ENCODE measurements at regions not wholly inside any gene's neighbourhood (a gene's known extent, or its start where the extent isn't known, plus 50 kb on each side); places are given as distances from the start of the nearest gene placed in this dataset.

DNA sequence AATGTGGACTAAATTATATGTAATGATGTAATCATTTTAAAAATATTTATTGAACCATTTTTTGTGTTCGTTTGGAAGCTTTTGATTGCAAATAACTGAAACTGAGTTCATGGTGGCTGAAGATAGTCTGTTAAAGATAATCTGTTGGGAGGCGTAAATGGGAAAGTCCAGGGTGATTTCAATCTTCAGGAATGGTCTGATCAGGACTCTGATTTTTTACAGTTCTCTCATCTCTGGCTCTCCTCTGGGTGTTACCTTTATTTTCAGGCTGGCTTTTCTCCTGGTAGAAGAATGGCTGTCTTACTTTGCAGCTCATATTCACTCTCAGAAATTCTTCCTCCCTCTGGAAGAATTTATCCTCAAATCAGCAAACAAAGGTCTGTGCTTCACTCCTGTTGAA, 199.0 kb upstream of the LEF1 start:
- Mint-ChIP-seq H3K27me3 (ENCODE audit: unreplicated experiment) (peaks cover 4% of the 10 kb centered on the region), H3K4me1 (ENCODE audit: low read depth, unreplicated experiment) (peaks cover 10% of the 10 kb centered on the region), H3K27ac (ENCODE audit: unreplicated experiment) (no peak overlapping the region), H3K36me3 (ENCODE audit: unreplicated experiment) (no peaks in the 10 kb centered on the region), H3K4me3 (ENCODE audit: unreplicated experiment) (no peak overlapping the region), H3K9me3 (ENCODE audit: unreplicated experiment) (no peaks in the 10 kb centered on the region)
- TF ChIP-seq, protein P1, sequence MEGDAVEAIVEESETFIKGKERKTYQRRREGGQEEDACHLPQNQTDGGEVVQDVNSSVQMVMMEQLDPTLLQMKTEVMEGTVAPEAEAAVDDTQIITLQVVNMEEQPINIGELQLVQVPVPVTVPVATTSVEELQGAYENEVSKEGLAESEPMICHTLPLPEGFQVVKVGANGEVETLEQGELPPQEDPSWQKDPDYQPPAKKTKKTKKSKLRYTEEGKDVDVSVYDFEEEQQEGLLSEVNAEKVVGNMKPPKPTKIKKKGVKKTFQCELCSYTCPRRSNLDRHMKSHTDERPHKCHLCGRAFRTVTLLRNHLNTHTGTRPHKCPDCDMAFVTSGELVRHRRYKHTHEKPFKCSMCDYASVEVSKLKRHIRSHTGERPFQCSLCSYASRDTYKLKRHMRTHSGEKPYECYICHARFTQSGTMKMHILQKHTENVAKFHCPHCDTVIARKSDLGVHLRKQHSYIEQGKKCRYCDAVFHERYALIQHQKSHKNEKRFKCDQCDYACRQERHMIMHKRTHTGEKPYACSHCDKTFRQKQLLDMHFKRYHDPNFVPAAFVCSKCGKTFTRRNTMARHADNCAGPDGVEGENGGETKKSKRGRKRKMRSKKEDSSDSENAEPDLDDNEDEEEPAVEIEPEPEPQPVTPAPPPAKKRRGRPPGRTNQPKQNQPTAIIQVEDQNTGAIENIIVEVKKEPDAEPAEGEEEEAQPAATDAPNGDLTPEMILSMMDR (IDR thresholded peaks at IDR 0.05; ENCODE audit: partially characterized antibody, unreplicated experiment): no peak
- no peak for DNase-seq

DNA sequence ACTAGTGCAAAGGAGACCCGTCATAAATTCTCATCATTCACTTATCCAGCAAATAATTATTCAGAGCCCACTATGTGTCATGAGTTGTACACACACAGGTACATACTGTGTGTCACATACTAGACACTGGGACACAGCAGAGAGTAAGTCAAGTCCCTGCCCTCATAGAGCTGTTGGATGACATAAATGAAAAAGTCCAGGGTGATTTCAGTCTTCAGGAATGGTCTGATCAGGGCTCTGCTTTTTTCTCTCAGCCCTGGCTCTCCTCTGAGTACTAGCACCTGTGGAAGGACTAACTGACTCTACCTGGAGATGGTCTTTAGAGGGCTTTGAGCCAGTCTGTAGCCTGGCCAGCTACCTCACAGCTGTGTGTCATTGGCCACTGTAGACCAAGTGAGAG, 198.0 kb upstream of the LEF1 start:
- no peak for DNase-seq
- H3K4me3 Mint-ChIP-seq (ENCODE audit: unreplicated experiment): no peak overlapping the region
- peaks cover 4% of the 10 kb centered on the region for H3K27me3 Mint-ChIP-seq (ENCODE audit: unreplicated experiment)
- no peaks in the 10 kb centered on the region for H3K9me3 Mint-ChIP-seq (ENCODE audit: unreplicated experiment)
- H3K4me1 Mint-ChIP-seq (ENCODE audit: low read depth, unreplicated experiment): peaks cover 10% of the 10 kb centered on the region
- H3K36me3 Mint-ChIP-seq (ENCODE audit: unreplicated experiment): no peaks in the 10 kb centered on the region
- H3K27ac Mint-ChIP-seq (ENCODE audit: unreplicated experiment): no peak overlapping the region
- TF ChIP-seq, protein P1 (IDR thresholded peaks at IDR 0.05; ENCODE audit: partially characterized antibody, unreplicated experiment): no peak

DNA sequence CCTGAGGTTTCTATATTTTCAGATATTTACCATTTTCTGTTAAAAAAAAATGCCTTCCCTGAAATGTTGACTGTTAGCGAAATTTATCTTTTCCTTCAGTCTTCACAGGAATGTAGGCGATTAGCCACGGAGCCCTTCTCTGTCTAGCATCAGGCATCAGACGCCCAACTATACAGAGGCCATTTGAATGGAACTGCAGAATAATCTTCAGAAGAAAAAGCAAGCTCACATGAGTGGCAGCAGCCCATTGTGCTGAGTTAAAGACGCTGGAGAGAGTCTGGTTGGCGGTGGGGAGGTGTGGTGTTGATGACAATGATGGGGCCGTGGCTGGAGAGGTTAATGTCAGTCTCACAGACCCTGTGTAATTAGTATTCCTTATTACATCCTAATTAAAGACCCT, 196.8 kb upstream of the LEF1 start:
- no peak overlapping the region for H3K27ac Mint-ChIP-seq (ENCODE audit: unreplicated experiment)
- H3K9me3 Mint-ChIP-seq (ENCODE audit: unreplicated experiment): no peaks in the 10 kb centered on the region
- no peak overlapping the region for H3K4me3 Mint-ChIP-seq (ENCODE audit: unreplicated experiment)

DNA sequence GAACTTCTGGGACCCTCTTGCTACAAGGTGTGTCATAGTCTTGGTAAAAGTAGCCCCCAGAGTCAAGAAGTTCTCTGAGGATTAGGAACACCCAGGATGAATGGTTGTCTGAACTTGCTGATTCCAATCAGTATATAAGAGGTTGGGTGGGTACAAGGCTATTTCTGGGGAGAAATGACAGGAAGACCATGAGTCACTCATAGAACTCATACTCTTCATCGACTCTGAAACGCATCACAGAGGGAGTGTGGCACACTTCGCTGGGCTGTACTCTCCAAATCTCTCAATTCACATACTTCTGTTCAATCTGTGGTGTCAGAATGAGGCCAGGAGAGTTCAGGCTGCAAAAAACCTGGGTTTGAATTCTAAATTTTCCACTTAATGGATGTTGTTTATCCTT, 193.2 kb upstream of the LEF1 start:
- Mint-ChIP-seq H3K27me3 (ENCODE audit: unreplicated experiment) (peaks cover 4% of the 10 kb centered on the region), H3K36me3 (ENCODE audit: unreplicated experiment) (no peaks in the 10 kb centered on the region)
- TF ChIP-seq, protein P1 (IDR thresholded peaks at IDR 0.05; ENCODE audit: partially characterized antibody, unreplicated experiment): no peak

More for the DNA sequence above, 196.8 kb upstream of the LEF1 start:
- Mint-ChIP-seq H3K27me3 (ENCODE audit: unreplicated experiment) (peaks cover 4% of the 10 kb centered on the region), H3K4me1 (ENCODE audit: low read depth, unreplicated experiment) (peaks cover 2% of the 10 kb centered on the region), H3K36me3 (ENCODE audit: unreplicated experiment) (no peaks in the 10 kb centered on the region)
- TF ChIP-seq, protein P1 (IDR thresholded peaks at IDR 0.05; ENCODE audit: partially characterized antibody, unreplicated experiment): no peak
- DNase-seq: no peak

DNA sequence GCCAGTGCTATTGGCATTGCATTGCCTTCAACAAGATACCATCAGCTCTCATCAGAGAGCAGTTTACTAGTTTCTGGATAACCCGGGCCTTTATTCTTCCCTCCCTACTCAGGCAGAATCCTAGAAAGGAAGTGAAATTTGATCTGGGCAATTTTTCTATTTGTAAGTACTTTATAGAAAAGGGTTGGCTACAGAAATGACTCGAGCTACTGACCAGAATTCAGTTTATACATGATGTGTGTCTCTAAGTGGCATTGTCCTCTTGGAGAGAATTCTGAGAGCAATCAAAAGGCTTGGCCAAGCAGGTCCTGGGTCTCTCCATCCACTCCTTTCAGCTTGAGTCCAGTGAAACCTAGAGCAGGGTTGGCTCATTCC, 192.7 kb upstream of the LEF1 start:
- Mint-ChIP-seq H3K4me1 (ENCODE audit: low read depth, unreplicated experiment) (peaks cover 5% of the 10 kb centered on the region), H3K36me3 (ENCODE audit: unreplicated experiment) (no peaks in the 10 kb centered on the region), H3K4me3 (ENCODE audit: unreplicated experiment) (no peak overlapping the region), H3K27me3 (ENCODE audit: unreplicated experiment) (peaks cover 4% of the 10 kb centered on the region), H3K9me3 (ENCODE audit: unreplicated experiment) (no peaks in the 10 kb centered on the region), H3K27ac (ENCODE audit: unreplicated experiment) (no peak overlapping the region)
- no peak for DNase-seq
- TF ChIP-seq, protein P1 (IDR thresholded peaks at IDR 0.05; ENCODE audit: partially characterized antibody, unreplicated experiment): no peak

More for the DNA sequence above, 193.2 kb upstream of the LEF1 start:
- DNase-seq: no peak
- Mint-ChIP-seq H3K9me3 (ENCODE audit: unreplicated experiment) (no peaks in the 10 kb centered on the region), H3K4me1 (ENCODE audit: low read depth, unreplicated experiment) (peaks cover 5% of the 10 kb centered on the region), H3K27ac (ENCODE audit: unreplicated experiment) (no peak overlapping the region), H3K4me3 (ENCODE audit: unreplicated experiment) (no peak overlapping the region)
